Hepatocyte (in vitro differentiated cells): ENCODE measurements at regions not wholly inside any gene's neighbourhood (a gene's known extent, or its start where the extent isn't known, plus 50 kb on each side); places are given as distances from the start of the nearest gene placed in this dataset.

Experiments used
- EZH2 ChIP-seq: fragments of 200-600 bp; sonication (generic); IDR thresholded peaks from 2 replicates; pipeline ENCODE4 v1.6.1; 2016; ENCODE audit warnings: antibody characterized with exemption, mild to moderate bottlenecking, borderline replicate concordance
- EZH2phosphoT487 ChIP-seq: fragments of 200-600 bp; sonication (generic); IDR thresholded peaks from one replicate; pipeline ENCODE4 v1.6.1; 2018; ENCODE audit warnings: antibody characterized with exemption, mild to moderate bottlenecking, low read depth, moderate library complexity; ENCODE audit not compliant: unreplicated experiment, severe bottlenecking
- TF ChIP-seq, protein P1 (sequence below): fragments of 200-600 bp; sonication (generic); IDR thresholded peaks from 2 replicates; pipeline ENCODE4 v1.5.1; 2016; ENCODE audit warnings: antibody characterized with exemption, mild to moderate bottlenecking; ENCODE audit not compliant: poor library complexity

DNA sequence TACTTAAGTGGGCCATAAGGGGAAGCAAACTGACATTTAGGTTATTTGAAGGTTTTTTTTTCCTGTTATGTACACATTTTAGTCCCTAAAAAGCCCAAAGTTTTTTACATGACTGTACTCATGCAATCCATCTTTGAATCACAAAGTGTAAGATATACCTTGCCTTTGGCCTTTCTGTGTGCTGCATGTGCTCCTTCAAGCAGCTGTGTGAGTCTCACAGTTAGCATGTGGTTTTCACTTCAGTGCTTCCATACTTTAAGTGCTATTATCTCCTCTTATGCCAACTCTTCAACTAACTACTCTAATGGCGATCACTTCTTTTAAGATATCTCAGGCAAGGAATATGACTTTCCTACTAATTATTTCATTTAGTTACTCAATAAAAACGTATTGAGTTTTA, 597.1 kb upstream of the ACVR2A start:
- TF ChIP-seq, protein P1, sequence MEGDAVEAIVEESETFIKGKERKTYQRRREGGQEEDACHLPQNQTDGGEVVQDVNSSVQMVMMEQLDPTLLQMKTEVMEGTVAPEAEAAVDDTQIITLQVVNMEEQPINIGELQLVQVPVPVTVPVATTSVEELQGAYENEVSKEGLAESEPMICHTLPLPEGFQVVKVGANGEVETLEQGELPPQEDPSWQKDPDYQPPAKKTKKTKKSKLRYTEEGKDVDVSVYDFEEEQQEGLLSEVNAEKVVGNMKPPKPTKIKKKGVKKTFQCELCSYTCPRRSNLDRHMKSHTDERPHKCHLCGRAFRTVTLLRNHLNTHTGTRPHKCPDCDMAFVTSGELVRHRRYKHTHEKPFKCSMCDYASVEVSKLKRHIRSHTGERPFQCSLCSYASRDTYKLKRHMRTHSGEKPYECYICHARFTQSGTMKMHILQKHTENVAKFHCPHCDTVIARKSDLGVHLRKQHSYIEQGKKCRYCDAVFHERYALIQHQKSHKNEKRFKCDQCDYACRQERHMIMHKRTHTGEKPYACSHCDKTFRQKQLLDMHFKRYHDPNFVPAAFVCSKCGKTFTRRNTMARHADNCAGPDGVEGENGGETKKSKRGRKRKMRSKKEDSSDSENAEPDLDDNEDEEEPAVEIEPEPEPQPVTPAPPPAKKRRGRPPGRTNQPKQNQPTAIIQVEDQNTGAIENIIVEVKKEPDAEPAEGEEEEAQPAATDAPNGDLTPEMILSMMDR: no peak
- TF ChIP-seq EZH2: no peak
- TF ChIP-seq EZH2phosphoT487: no peak
